Heart left ventricle (tissue), 16 donors: ENCODE measurements at regions not wholly inside any gene's neighbourhood (a gene's known extent, or its start where the extent isn't known, plus 50 kb on each side); places are given as distances from the start of the nearest gene placed in this dataset.

Experiments
- ATAC-seq, 4 donors: fragments of 200-7000 bp; cut with Tn5 transposase; one replicate each; pipeline ENCODE4 v1.9.1; 2020 to 2022; ENCODE audit warnings: moderate library complexity in 4 of 4, mild to moderate bottlenecking in 3 of 4, moderate number of reproducible peaks in 1 of 4
- DNase-seq, 5 donors: peaks; one replicate each; pipeline ENCODE4 v3.0.0-alpha.2; 2020
- H3K27ac ChIP-seq, 12 donors: fragments of 200-600 bp; sonication (generic) in 4 of 12; one replicate each; pipeline versions ENCODE4 v1.5.0 to v1.8.0; 2016 to 2022; ENCODE audit warnings: mild to moderate bottlenecking in 2 of 12
- H3K27me3 ChIP-seq, 9 donors: fragments of 200-600 bp; sonication (generic) in 2 of 9; one replicate each; pipeline versions ENCODE4 v1.5.1 to v1.8.0; 2016 to 2022; ENCODE audit warnings: mild to moderate bottlenecking in 3 of 9
- H3K36me3 ChIP-seq, 9 donors: fragments of 200-600 bp; sonication (generic) in 2 of 9; one replicate each; pipeline versions ENCODE4 v1.5.0 to v1.8.0; 2018 to 2022; ENCODE audit warnings: mild to moderate bottlenecking in 2 of 9
- H3K4me1 ChIP-seq, 12 donors: fragments of 200-600 bp; sonication (generic) in 4 of 12; one replicate each; pipeline versions ENCODE4 v1.5.0 to v1.8.0; 2016 to 2022; ENCODE audit warnings: mild to moderate bottlenecking in 3 of 12
- H3K4me3 ChIP-seq, 12 donors: fragments of 200-600 bp; sonication (generic) in 4 of 12; one replicate each; pipeline versions ENCODE4 v1.5.0 to v1.8.0; 2017 to 2022; ENCODE audit warnings: mild to moderate bottlenecking in 9 of 12, moderate library complexity in 4 of 12
- H3K9me3 ChIP-seq, 12 donors: fragments of 200-600 bp; sonication (generic) in 4 of 12; one replicate each; pipeline versions ENCODE4 v1.5.0 to v1.8.0; 2016 to 2022; ENCODE audit warnings: mild to moderate bottlenecking in 1 of 12
- POLR2A ChIP-seq, 2 donors: fragments of 450-650 bp; IDR thresholded peaks; one replicate each; pipeline ENCODE4 v1.6.1; 2017; ENCODE audit warnings: antibody characterized with exemption in 2 of 2, mild to moderate bottlenecking in 2 of 2, moderate library complexity in 2 of 2
- WGBS, 4 donors: extraction: QIAGEN DNeasy Blood & Tissue Kit in 2 of 4; methylation state at CpG; one replicate each; pipeline versions ENCODE4 v1.1.5 to v1.1.7; 2013 to 2018; 5-methylcytosine and 5-hydroxymethylcytosine counted together
- intact Hi-C, 10 donors: fragments of 100-400 bp; cut with DNase I; formaldehyde crosslinking; loops; one replicate each; pipeline versions ENCODE4 v1.11.1 to v1.14.2; 2022
- TF ChIP-seq, protein P1 (sequence below), 12 donors: fragments of 200-600 bp; sonication (generic) in 4 of 12; IDR thresholded peaks; one replicate each; pipeline versions ENCODE4 v1.5.0 to v1.8.0; 2018 to 2022; ENCODE audit warnings: antibody characterized with exemption in 12 of 12, mild to moderate bottlenecking in 5 of 12
- donor health status: ischemic (EF 13 %, LVEDD 7.1; RV severe dilation, severe dysfunction).
- donor health status: healthy with polysubstance abuse.
- donor health status: DM: no; HTN: yes; CAD: no.
- donor health status: DM: no; HTN: no; CAD: no.
- donor health status: ischemic (EF 25% LVEDD 6.9; RV normal size, moderate dysfunction).
- donor health status: ischemic (EF 25% LVEDD 5.7; RV mildly dilated, moderate dysfunction).
- donor health status: healthy.
- donor health status: DM: yes; HTN: yes; CAD: no.
- donor health status: ischemic (EF 35%, LVEDD 5.7; RV mildly dilated, moderate dysfunction).
- donor health status: nonischemic (EF 11% LVEDD 7.7; RV severe dilation, severe dysfunction).
- donor health status: DM: yes; HTN: yes; CAD: no.
- donor health status: PGD.
- donor health status: ischemic (EF 29% LVEDD 5.4; RV normal size, mild dysfunction).
- donor health status: nonischemic (EF 23%, LVEDD 6.1; RV moderate dilation, normal function).

DNA sequence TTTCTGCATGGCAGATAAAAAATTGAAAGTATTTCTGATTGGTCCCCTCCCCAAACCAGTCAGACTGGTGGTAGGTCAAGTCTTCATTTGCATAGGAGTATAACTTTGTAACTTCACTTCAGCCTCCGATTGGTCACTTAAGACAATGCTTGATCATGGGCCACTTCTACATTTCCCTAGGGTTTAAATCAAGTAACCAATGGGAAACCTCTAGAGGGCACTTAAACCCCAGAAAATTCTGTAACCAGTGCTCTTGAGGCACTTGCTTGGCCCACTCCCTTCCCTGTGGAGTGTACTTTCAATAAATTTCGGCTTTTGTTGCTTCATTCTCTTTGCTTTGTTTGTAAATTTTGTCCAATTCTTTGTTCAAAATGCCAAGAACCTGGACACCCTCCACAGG, 225.5 kb downstream of the ARPP21 start:
- Histone ChIP-seq H3K27me3 (no peaks in the 10 kb centered on the region), H3K36me3 (no peaks in the 10 kb centered on the region), H3K4me1 (peaks cover 0 to 6% (median 0%) of the 10 kb centered on the region in 12 donors), H3K27ac (no peak overlapping the region), H3K4me3 (no peak overlapping the region), H3K9me3 (no peaks in the 10 kb centered on the region)
- WGBS, 4 donors: 75 to 93% (median 88%) methylated on average over 2 of the region's 2 CpGs
- intact Hi-C loops: no loop called here
- ATAC-seq (no peak), DNase-seq (no peak)
- no peak for TF ChIP-seq POLR2A (IDR thresholded peaks at IDR 0.05)
- TF ChIP-seq, protein P1, sequence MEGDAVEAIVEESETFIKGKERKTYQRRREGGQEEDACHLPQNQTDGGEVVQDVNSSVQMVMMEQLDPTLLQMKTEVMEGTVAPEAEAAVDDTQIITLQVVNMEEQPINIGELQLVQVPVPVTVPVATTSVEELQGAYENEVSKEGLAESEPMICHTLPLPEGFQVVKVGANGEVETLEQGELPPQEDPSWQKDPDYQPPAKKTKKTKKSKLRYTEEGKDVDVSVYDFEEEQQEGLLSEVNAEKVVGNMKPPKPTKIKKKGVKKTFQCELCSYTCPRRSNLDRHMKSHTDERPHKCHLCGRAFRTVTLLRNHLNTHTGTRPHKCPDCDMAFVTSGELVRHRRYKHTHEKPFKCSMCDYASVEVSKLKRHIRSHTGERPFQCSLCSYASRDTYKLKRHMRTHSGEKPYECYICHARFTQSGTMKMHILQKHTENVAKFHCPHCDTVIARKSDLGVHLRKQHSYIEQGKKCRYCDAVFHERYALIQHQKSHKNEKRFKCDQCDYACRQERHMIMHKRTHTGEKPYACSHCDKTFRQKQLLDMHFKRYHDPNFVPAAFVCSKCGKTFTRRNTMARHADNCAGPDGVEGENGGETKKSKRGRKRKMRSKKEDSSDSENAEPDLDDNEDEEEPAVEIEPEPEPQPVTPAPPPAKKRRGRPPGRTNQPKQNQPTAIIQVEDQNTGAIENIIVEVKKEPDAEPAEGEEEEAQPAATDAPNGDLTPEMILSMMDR (IDR thresholded peaks at IDR 0.05): no peak

DNA sequence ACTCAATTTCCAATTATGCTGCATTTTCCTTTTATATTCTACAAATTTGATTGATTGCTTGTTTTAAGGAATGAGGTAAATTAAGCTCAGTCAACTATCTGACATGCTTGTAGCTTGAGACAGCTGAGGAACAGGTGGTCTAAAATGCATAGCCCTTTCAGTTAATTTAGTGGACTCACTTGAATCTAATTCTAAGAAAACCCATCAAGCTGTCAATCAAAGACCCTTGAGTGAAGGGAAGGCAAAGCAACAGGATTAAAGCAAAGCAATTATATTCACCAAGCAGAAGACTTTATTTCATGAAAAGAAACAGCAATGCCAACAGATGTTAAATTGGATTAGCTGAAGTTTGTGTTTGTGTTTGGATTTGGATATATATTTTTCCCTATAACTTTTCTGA, 228.5 kb downstream of the ARPP21 start:
- H3K27me3 ChIP-seq: no peaks in the 10 kb centered on the region
- no peaks in the 10 kb centered on the region for H3K36me3 ChIP-seq
- no peak for TF ChIP-seq POLR2A (IDR thresholded peaks at IDR 0.05)
- TF ChIP-seq, protein P1 (IDR thresholded peaks at IDR 0.05): no peak
- H3K9me3 ChIP-seq: no peaks in the 10 kb centered on the region
- H3K27ac ChIP-seq: no peak overlapping the region
- DNase-seq (no peak), ATAC-seq (no peak)
- no peaks in the 10 kb centered on the region for H3K4me1 ChIP-seq
- no peak overlapping the region for H3K4me3 ChIP-seq
- intact Hi-C loops: no loop called here

DNA sequence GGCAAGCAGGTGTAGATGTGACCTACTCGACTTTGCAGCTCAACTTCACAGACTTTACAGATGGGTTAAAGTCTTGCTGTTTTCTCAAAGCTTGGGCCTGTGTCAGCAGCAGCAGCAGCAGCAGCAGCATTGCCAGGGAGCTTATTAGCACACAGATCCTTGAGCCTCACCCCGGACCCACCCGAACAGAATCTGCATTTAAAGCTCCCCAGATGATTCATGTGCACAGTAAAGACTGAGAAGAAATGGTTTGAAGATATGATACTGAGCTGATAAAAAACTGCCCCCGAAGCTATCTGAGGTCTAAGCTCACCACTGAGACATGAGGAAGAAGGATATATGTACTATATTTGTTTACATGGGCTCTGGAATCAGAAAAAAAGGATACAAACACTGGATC, 231.7 kb downstream of the ARPP21 start:
- DNase-seq: no peak
- intact Hi-C loops: no loop called here
- Histone ChIP-seq H3K27me3 (no peaks in the 10 kb centered on the region), H3K27ac (no peak overlapping the region), H3K4me1 (no peaks in the 10 kb centered on the region), H3K36me3 (no peaks in the 10 kb centered on the region), H3K4me3 (no peak overlapping the region), H3K9me3 (no peaks in the 10 kb centered on the region)
- no peak for TF ChIP-seq POLR2A (IDR thresholded peaks at IDR 0.05)
- TF ChIP-seq, protein P1 (IDR thresholded peaks at IDR 0.05): no peak
- WGBS, 4 donors: 64 to 70% (median 66%) methylated on average over 4 of the region's 4 CpGs
- no peak for ATAC-seq

DNA sequence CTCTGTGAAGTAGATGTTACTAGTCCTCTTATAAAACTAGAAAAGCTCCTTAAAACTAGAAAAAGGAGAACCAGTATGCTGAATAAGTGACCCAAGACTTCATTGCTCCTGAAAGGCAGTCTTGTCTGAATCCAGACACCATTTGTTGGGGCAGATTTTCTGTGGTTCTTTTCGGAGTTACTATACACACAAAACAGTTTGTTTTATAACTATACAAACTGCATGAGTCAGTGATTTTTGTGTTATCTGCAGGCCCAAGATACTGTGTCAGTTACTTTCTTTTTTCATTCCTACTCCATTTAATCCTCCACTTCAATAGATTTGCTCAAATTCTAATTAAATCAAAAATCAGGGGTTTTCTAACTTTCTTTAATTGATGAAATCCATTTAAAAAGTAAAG, 244.6 kb downstream of the ARPP21 start:
- intact Hi-C loops: no loop called here
- no peak for TF ChIP-seq POLR2A (IDR thresholded peaks at IDR 0.05)
- TF ChIP-seq, protein P1 (IDR thresholded peaks at IDR 0.05): no peak
- Histone ChIP-seq H3K4me1 (no peaks in the 10 kb centered on the region), H3K4me3 (no peak overlapping the region), H3K9me3 (peaks cover 0 to 21% (median 7%) of the 10 kb centered on the region in 12 donors), H3K36me3 (no peaks in the 10 kb centered on the region), H3K27me3 (no peaks in the 10 kb centered on the region), H3K27ac (no peak overlapping the region)
- 75 to 90% (median 84%) methylated on average over 1 of the region's 1 CpG for WGBS, 4 donors
- no peak for DNase-seq
- no peak for ATAC-seq
